H1 (cell line): ENCODE measurements at regions not wholly inside any gene's neighbourhood (a gene's known extent, or its start where the extent isn't known, plus 50 kb on each side); places are given as distances from the start of the nearest gene placed in this dataset.

Experiments used
- CTCF ChIA-PET: fragments of 300-600 bp; sonication (Branson Sonifier 250); formaldehyde crosslinking; loops from one replicate; lab custom pipeline; 2021; ENCODE audit not compliant: partially characterized antibody; lab: Charles Lee
- POLR2A ChIA-PET: fragments of 300-600 bp; sonication (Branson Sonifier 250); formaldehyde crosslinking; loops from one replicate; lab custom pipeline; 2021; ENCODE audit warnings: inconsistent platforms; ENCODE audit not compliant: partially characterized antibody; lab: Charles Lee
- DNase-seq, 2 experiments: peaks; one replicate each; pipeline versions ENCODE4 v3.0.0 to v3.0.0-alpha.2; 2010 to 2022; ENCODE audit warnings: low spot score in 2 of 2, low read depth in 1 of 2, mixed read lengths in 1 of 2
- FAIRE-seq: peaks from 2 replicates; lab custom pipeline; 2011; peaks lifted over from hg19 to GRCh38; lab: Jason Lieb, UNC
- H2AFZ ChIP-seq: 2 replicates; pipeline ENCODE4 v1.8.1; 2012; ENCODE audit warnings: low read length, inconsistent platforms
- H2AK5ac ChIP-seq: 2 replicates; pipeline ENCODE4 v1.6.1; 2013; ENCODE audit warnings: low read depth, low read length
- H2BK120ac ChIP-seq: replicated peaks from 2 replicates; pipeline ENCODE3; 2013; ENCODE audit warnings: low read depth, low read length, inconsistent platforms
- H2BK12ac ChIP-seq: 2 replicates; pipeline ENCODE4 v1.6.1; 2013; ENCODE audit warnings: low read depth, low read length
- H2BK15ac ChIP-seq: 2 replicates; pipeline ENCODE4 v1.6.1; 2013; ENCODE audit warnings: low read length
- H2BK20ac ChIP-seq: 2 replicates; pipeline ENCODE4 v1.6.1; 2013; ENCODE audit warnings: low read length
- H2BK5ac ChIP-seq: 2 replicates; pipeline ENCODE4 v1.6.1; 2013; ENCODE audit warnings: low read depth, low read length
- H3K14ac ChIP-seq: 2 replicates; pipeline ENCODE4 v1.6.1; 2013; ENCODE audit warnings: inconsistent platforms; ENCODE audit not compliant: insufficient read length
- H3K18ac ChIP-seq: 2 replicates; pipeline ENCODE4 v1.6.1; 2013; ENCODE audit warnings: low read length; ENCODE audit errors: extremely low read depth
- H3K23ac ChIP-seq: 2 replicates; pipeline ENCODE4 v1.6.1; 2013; ENCODE audit warnings: inconsistent platforms; ENCODE audit not compliant: insufficient read length
- H3K23me2 ChIP-seq: 2 replicates; pipeline ENCODE4 v1.6.1; 2013; ENCODE audit warnings: low read depth, low read length
- H3K27ac ChIP-seq: 2 replicates; pipeline ENCODE4 v1.6.1; 2011; ENCODE audit warnings: low read depth, low read length, inconsistent platforms
- H3K27me3 ChIP-seq, 4 experiments: replicated peaks in 1 of 4; 1 replicate in 1 of 4; 2 replicates in 3 of 4; pipeline versions ENCODE4 v1.6.1 to v1.8.1; 2011 to 2013; ENCODE audit warnings: low read length in 3 of 4, mild to moderate bottlenecking in 3 of 4, inconsistent platforms in 2 of 4, mixed read lengths in 2 of 4, moderate library complexity in 1 of 4; ENCODE audit not compliant: control insufficient read depth in 3 of 4, insufficient read depth in 3 of 4; ENCODE audit errors: extremely low read depth in 1 of 4
- H3K36me3 ChIP-seq, 4 experiments: 2 replicates each; pipeline versions ENCODE4 v1.6.1 to v1.8.1; 2011 to 2013; ENCODE audit warnings: mild to moderate bottlenecking in 4 of 4, low read length in 3 of 4, moderate library complexity in 2 of 4, control low read depth in 1 of 4, inconsistent platforms in 1 of 4; ENCODE audit not compliant: insufficient read depth in 4 of 4, control insufficient read depth in 2 of 4
- H3K4ac ChIP-seq: replicated peaks from 2 replicates; pipeline ENCODE3; 2013; ENCODE audit warnings: low read length, low read depth, mixed read lengths, inconsistent platforms; ENCODE audit not compliant: insufficient read length
- H3K4me1 ChIP-seq, 4 experiments: replicated peaks in 1 of 4; 1 replicate in 1 of 4; 2 replicates in 3 of 4; pipeline versions ENCODE4 v1.6.1 to v1.8.1; 2011 to 2013; ENCODE audit warnings: low read length in 3 of 4, inconsistent platforms in 2 of 4, mixed read lengths in 1 of 4; ENCODE audit not compliant: insufficient read depth in 4 of 4, control insufficient read depth in 3 of 4
- H3K4me2 ChIP-seq, 2 experiments: 2 replicates each; pipeline versions ENCODE4 v1.6.1 to v1.8.1; 2011 to 2013; ENCODE audit warnings: low read depth in 2 of 2, low read length in 2 of 2, control low read depth in 1 of 2, inconsistent platforms in 1 of 2, mild to moderate bottlenecking in 1 of 2; ENCODE audit not compliant: insufficient read depth in 1 of 2
- H3K4me3 ChIP-seq, 4 experiments: fragments of 200-600, 300-600 bp in 1 of 4; sonication (generic), shearing (Covaris generic), sonication (Bioruptor Twin) in 1 of 4; 2 replicates each; pipeline versions ENCODE4 v1.5.1 to v1.8.1; 2011 to 2016; ENCODE audit warnings: low read length in 4 of 4, low read depth in 3 of 4, control low read depth in 2 of 4, inconsistent platforms in 2 of 4, mild to moderate bottlenecking in 2 of 4, mixed read lengths in 1 of 4, moderate library complexity in 1 of 4; ENCODE audit not compliant: insufficient read depth in 2 of 4; ENCODE audit errors: extremely low read depth in 1 of 4
- H3K56ac ChIP-seq: replicated peaks from 2 replicates; pipeline ENCODE3; 2013; ENCODE audit warnings: low read depth, mild to moderate bottlenecking, mixed read lengths, low read length, inconsistent platforms; ENCODE audit not compliant: insufficient read length
- H3K79me1 ChIP-seq: 2 replicates; pipeline ENCODE4 v1.6.1; 2013; ENCODE audit warnings: low read depth, low read length, control low read depth
- H3K79me2 ChIP-seq, 2 experiments: 2 replicates each; pipeline versions ENCODE4 v1.6.1 to v1.8.1; 2012 to 2013; ENCODE audit warnings: low read length in 2 of 2, mild to moderate bottlenecking in 2 of 2, inconsistent platforms in 1 of 2; ENCODE audit not compliant: insufficient read depth in 2 of 2, control insufficient read depth in 1 of 2
- H3K9ac ChIP-seq, 4 experiments: replicated peaks in 1 of 4; 1 replicate in 1 of 4; 2 replicates in 3 of 4; pipeline versions ENCODE4 v1.6.1 to v1.8.1; 2011 to 2013; ENCODE audit warnings: low read depth in 3 of 4, low read length in 3 of 4, control low read depth in 2 of 4, mild to moderate bottlenecking in 2 of 4, moderate library complexity in 2 of 4, inconsistent platforms in 1 of 4; ENCODE audit errors: extremely low read depth in 1 of 4
- H3K9me3 ChIP-seq, 2 experiments: 2 replicates each; pipeline versions ENCODE4 v1.6.1 to v1.8.1; 2012 to 2013; ENCODE audit warnings: mild to moderate bottlenecking in 2 of 2, moderate library complexity in 2 of 2, control low read depth in 1 of 2, inconsistent platforms in 1 of 2, low read depth in 1 of 2, low read length in 1 of 2, mixed read lengths in 1 of 2; ENCODE audit not compliant: insufficient read depth in 2 of 2
- H4K20me1 ChIP-seq, 2 experiments: replicated peaks in 1 of 2; 2 replicates each; pipeline versions ENCODE3 to v1.8.1; 2011 to 2013; ENCODE audit warnings: inconsistent platforms in 2 of 2, low read length in 2 of 2, mild to moderate bottlenecking in 1 of 2; ENCODE audit not compliant: insufficient read depth in 2 of 2, control insufficient read depth in 1 of 2
- H4K5ac ChIP-seq: 2 replicates; pipeline ENCODE4 v1.6.1; 2013; ENCODE audit warnings: low read length, low read depth, mixed read lengths, inconsistent platforms; ENCODE audit not compliant: insufficient read length
- H4K8ac ChIP-seq: 2 replicates; pipeline ENCODE4 v1.8.0; 2013; ENCODE audit warnings: mild to moderate bottlenecking, moderate library complexity, low read length, inconsistent platforms; ENCODE audit not compliant: insufficient read depth; ENCODE audit errors: extremely low read depth
- H4K91ac ChIP-seq: replicated peaks from 2 replicates; pipeline ENCODE3; 2013; ENCODE audit warnings: low read length, mixed read lengths, inconsistent platforms; ENCODE audit not compliant: insufficient read length
- ASH2L ChIP-seq: fragments of 200-600, 300-600 bp; sonication (generic); IDR thresholded peaks from one replicate; pipeline ENCODE4 v1.7.1; 2017; ENCODE audit warnings: low read length
- BACH1 ChIP-seq: IDR thresholded peaks from 2 replicates; pipeline ENCODE4 v1.6.1; 2012; ENCODE audit warnings: low read length, improper control_type of control experiment
- BRCA1 ChIP-seq: IDR thresholded peaks from 2 replicates; pipeline ENCODE4 v1.6.1; 2012; ENCODE audit warnings: low read depth, low read length, improper control_type of control experiment
- CEBPB ChIP-seq: IDR thresholded peaks from 2 replicates; pipeline ENCODE4 v1.6.1; 2012; ENCODE audit warnings: low read depth, low read length
- CHD2 ChIP-seq: IDR thresholded peaks from 2 replicates; pipeline ENCODE4 v1.6.1; 2012; ENCODE audit warnings: low read length, improper control_type of control experiment
- HDAC6 ChIP-seq: IDR thresholded peaks from one replicate; pipeline ENCODE4 v1.7.1; 2012; ENCODE audit warnings: low read depth, mild to moderate bottlenecking, inconsistent platforms, low read length, moderate library complexity
- KDM4A ChIP-seq: IDR thresholded peaks from one replicate; pipeline ENCODE4 v1.7.1; 2012; ENCODE audit warnings: low read depth, mild to moderate bottlenecking, moderate library complexity, low read length, inconsistent platforms; ENCODE audit not compliant: severe bottlenecking
- POLR2A ChIP-seq, 2 experiments: IDR thresholded peaks; 1 replicate in 1 of 2; 2 replicates in 1 of 2; pipeline ENCODE4 v1.6.1; 2011; ENCODE audit warnings: low read depth in 2 of 2, low read length in 2 of 2, mild to moderate bottlenecking in 2 of 2; ENCODE audit errors: control extremely low read depth in 1 of 2
- POU5F1 ChIP-seq: IDR thresholded peaks from 2 replicates; pipeline ENCODE4 v1.6.1; 2011; ENCODE audit warnings: low read depth, mild to moderate bottlenecking, low read length, moderate library complexity
- RNF2 ChIP-seq: fragments of 200-900, 300-1000 bp; sonication (generic); IDR thresholded peaks from 2 replicates; pipeline ENCODE4 v1.7.1; 2016; ENCODE audit warnings: borderline replicate concordance, low read depth, mild to moderate bottlenecking, antibody characterized with exemption, low read length; ENCODE audit not compliant: poor library complexity, severe bottlenecking; ENCODE audit errors: missing control alignments
- SP1 ChIP-seq: IDR thresholded peaks from 2 replicates; pipeline ENCODE4 v1.6.1; 2011; ENCODE audit warnings: low read depth, low read length
- TAF1 ChIP-seq: IDR thresholded peaks from 2 replicates; pipeline ENCODE4 v1.6.1; 2011; ENCODE audit warnings: mild to moderate bottlenecking, low read depth, low read length
- ZNF274 ChIP-seq: IDR thresholded peaks from 2 replicates; pipeline ENCODE4 v1.7.0; 2012; ENCODE audit warnings: low read length, borderline replicate concordance; ENCODE audit errors: extremely low read depth
- WGBS, 2 experiments: shearing (Covaris generic) in 1 of 2; methylation state at CpG; one replicate each; pipeline versions ENCODE4 v1.1.6 to v1.1.7; 2013 to 2015; ENCODE audit warnings: low lambda C conversion rate in 2 of 2, mixed read lengths in 2 of 2, inconsistent platforms in 1 of 2, low coverage in 1 of 2, missing lambda C conversion rate in 1 of 2; ENCODE audit not compliant: insufficient replicate concordance in 2 of 2, insufficient coverage in 1 of 2, insufficient read length in 1 of 2; ENCODE audit errors: extremely low coverage in 1 of 2, missing lambda C conversion rate in 1 of 2; 5-methylcytosine and 5-hydroxymethylcytosine counted together
- TF ChIP-seq, protein P1 (sequence below): IDR thresholded peaks from 2 replicates; pipeline ENCODE4 v1.6.1; 2012; ENCODE audit warnings: inconsistent platforms
- TF ChIP-seq, protein P2 (sequence below): IDR thresholded peaks from 2 replicates; pipeline ENCODE4 v1.6.1; 2012; ENCODE audit warnings: inconsistent platforms

DNA sequence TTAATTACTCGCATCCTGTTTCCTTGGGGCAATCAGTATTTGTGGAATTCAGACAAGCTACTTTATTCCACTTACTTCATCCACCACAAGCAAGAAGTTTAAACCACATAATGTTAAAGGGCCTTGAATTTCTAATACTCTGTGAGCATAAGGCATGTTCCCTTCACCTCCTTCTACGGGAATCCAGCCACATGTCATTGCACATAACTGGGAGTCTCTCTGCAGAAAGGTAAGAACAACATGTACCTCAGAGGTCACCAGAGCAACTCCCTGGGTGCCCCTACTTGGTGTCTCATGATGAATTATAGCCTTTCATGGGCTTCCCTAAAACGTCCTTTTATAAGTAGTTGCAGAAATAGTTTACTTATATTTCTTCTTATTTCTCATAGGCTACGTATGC lies 553.2 kb downstream of the DTWD2 start:
- no peak for FAIRE-seq
- no peak overlapping the region for H2BK12ac ChIP-seq
- H3K4me3 ChIP-seq, result no peak overlapping the region
- no peaks in the 10 kb centered on the region for H3K9me3 ChIP-seq
- DNase-seq, result no peak
- H3K56ac ChIP-seq, result no peak overlapping the region
- ChIA-PET POLR2A (no interaction called here), CTCF (no interaction called here)
- H3K79me2 ChIP-seq, result no peaks in the 10 kb centered on the region
- no peak overlapping the region for H2AFZ ChIP-seq
- no peak overlapping the region for H3K23ac ChIP-seq
- no peak overlapping the region for H3K18ac ChIP-seq
- no peak overlapping the region for H3K4ac ChIP-seq
- no peak overlapping the region for H3K4me2 ChIP-seq
- TF ChIP-seq POU5F1, result no peak
- TF ChIP-seq, protein P1, sequence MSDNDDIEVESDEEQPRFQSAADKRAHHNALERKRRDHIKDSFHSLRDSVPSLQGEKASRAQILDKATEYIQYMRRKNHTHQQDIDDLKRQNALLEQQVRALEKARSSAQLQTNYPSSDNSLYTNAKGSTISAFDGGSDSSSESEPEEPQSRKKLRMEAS, result no peak
- TF ChIP-seq CEBPB, result no peak
- no peak for TF ChIP-seq ASH2L
- no peak for TF ChIP-seq BRCA1
- TF ChIP-seq, protein P2, sequence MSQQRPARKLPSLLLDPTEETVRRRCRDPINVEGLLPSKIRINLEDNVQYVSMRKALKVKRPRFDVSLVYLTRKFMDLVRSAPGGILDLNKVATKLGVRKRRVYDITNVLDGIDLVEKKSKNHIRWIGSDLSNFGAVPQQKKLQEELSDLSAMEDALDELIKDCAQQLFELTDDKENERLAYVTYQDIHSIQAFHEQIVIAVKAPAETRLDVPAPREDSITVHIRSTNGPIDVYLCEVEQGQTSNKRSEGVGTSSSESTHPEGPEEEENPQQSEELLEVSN, result no peak
- TF ChIP-seq ZNF274, result no peak
- TF ChIP-seq BACH1, result no peak
- TF ChIP-seq CHD2, result no peak
- no peak for TF ChIP-seq TAF1
- TF ChIP-seq KDM4A, result no peak
- no peak for TF ChIP-seq HDAC6
- TF ChIP-seq RNF2, result no peak
- TF ChIP-seq SP1, result no peak
- TF ChIP-seq POLR2A (IDR thresholded peaks at IDR 0.05; ENCODE audit: control extremely low read depth in 1 of 2, low read depth in 2 of 2, low read length in 2 of 2), result no peak
- H3K4me1 ChIP-seq, result no peaks in the 10 kb centered on the region
- no peaks in the 10 kb centered on the region for H3K36me3 ChIP-seq
- 93% methylated on average over 4 of the region's 4 CpGs; no CpG with 5 or more reads in 1 of the 2 experiments for WGBS, 2 experiments
- no peak overlapping the region for H2BK5ac ChIP-seq
- H3K14ac ChIP-seq, result no peak overlapping the region
- H3K27ac ChIP-seq, result no peak overlapping the region
- no peak overlapping the region for H4K8ac ChIP-seq
- H4K20me1 ChIP-seq, result no peaks in the 10 kb centered on the region
- no peaks in the 10 kb centered on the region for H3K23me2 ChIP-seq
- no peak overlapping the region for H3K9ac ChIP-seq
- no peak overlapping the region for H4K91ac ChIP-seq
- H3K79me1 ChIP-seq, result no peaks in the 10 kb centered on the region
- H4K5ac ChIP-seq, result no peak overlapping the region
- no peaks in the 10 kb centered on the region for H3K27me3 ChIP-seq
- no peak overlapping the region for H2BK120ac ChIP-seq
- H2AK5ac ChIP-seq, result no peak overlapping the region
- H2BK15ac ChIP-seq, result no peak overlapping the region
- H2BK20ac ChIP-seq, result no peak overlapping the region
